ENCODE measurements at regions not wholly inside any gene's neighbourhood (a gene's known extent, or its start where the extent isn't known, plus 50 kb on each side); places are given as distances from the start of the nearest gene placed in this dataset.

DNA sequence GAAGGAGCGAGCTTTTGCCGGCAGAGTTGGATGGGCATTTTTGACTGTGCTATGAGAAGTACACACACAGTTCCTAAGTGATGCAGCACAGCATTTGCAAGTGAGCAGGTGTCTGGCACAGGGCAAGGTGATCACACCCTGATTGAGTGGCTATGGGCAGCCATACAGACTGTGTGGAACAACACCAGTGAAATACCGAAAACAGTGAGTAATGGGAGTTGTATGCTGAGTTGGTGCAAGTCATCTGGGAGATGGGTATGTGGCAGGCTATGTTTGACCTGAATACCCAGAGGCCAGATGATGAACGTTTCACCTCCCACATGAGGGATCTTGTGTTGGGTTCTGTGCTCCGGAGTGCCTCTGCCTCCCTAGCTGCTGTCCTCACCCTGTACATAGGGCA is 53.5 kb upstream of the TIPARP start:
- DNase-seq = peak; percentile 48

DNA sequence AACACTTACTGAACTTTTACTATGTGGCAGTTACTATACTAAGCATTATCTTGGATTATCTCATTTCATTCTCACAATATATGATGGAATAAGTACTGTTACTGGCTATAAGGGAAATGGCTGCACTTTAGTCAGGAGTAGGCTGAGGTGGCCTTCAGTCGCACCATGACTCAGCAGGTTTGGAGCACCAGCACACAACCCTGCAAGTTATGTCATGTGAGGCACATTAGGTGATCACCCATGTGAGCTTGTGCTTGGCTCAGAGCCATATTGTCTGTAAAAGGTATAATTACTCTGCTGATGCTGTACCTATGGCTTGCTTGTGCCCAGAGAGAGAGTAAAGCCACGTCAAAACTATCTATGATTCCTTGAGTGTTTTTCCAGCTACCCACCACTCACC is 54.1 kb upstream of the TIPARP start:
- DNase-seq = no peak

DNA sequence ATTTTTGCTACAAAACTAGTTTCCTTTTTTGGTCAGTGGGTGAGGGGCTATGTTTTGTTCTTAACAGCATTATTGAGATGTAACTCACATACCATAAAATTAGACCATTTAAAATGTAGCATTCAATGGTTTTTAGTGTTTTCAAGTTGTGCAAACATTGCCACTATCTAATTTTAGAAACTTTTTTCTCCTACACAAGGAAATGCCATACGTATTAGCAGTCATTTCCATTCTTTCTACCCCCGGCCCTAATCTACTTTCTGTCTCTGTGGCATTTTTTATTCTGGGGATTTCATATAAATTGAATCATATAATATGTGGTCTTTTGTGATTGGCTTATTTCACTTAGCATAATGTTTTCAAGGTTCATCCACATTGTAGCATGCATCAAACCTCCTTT is 55.0 kb upstream of the TIPARP start:
- peak; percentile 88 for DNase-seq

DNA sequence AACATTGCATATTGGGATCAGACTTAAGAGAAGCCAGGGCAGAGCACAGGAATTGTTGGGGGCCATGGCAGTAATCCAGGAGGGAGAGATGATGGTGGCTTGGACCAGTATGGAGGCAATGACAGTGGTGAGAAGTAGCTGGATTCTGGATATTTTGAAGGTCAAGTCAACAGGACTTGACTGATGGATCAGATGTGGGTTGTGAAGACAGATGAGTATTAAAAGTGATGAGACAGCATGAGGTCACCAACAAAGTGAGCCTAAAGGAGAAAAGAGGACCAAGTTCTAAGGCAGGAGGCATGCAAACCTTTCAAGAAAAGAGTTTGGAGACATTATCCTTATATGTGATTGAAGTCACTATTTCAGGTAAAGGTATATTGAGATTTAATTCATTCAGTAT is 56.6 kb upstream of the TIPARP start:
- DNase-seq = no peak

DNA sequence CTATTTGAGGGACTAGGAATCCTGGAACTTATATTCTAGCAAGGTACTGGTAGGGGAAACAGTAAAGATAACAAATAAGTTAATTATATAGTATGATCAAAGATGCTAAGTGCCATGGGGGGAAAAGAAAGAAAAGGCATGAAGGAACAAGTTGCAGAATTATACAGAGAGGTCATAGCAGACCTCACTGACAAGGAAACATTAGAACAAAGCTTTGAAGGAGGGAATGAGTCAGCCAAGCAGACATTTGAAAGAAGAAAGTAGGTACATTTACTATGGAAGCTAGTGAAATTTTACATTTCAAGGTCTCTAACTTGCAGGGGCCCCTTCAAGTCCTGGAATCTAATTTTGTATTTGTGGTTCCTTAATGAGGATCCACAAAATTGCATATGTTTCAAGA is 57.2 kb upstream of the TIPARP start:
- no peak for DNase-seq

DNA sequence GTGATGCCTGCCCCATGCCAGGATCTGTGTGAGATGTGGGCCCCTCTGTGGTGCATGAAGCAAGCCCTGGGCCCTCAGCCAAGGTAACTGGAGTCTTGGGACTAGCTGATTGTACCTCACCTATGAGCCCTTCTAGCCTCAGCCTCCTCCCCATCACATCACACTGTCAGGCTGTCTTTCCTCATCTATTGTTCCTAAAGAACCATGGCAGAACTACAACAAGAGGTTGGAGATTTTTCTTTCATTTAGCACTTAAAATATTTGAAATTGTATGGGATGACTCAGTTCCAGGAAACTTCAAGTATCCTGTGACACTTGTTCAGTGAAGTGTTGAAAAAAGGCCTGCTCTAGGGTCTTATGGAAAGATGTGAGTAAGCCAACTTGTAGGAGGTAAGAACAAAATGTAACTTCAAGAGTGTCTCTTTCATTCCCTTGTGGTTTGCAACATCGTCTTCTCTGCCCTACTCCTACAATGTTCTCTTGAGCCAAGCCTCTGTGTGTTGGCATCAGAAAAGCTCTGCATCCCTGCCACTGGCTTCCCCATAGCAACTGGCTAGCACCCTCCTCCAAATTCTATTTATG is 58.7 kb upstream of the TIPARP start:
- DNase-seq = peak; percentile 90

DNA sequence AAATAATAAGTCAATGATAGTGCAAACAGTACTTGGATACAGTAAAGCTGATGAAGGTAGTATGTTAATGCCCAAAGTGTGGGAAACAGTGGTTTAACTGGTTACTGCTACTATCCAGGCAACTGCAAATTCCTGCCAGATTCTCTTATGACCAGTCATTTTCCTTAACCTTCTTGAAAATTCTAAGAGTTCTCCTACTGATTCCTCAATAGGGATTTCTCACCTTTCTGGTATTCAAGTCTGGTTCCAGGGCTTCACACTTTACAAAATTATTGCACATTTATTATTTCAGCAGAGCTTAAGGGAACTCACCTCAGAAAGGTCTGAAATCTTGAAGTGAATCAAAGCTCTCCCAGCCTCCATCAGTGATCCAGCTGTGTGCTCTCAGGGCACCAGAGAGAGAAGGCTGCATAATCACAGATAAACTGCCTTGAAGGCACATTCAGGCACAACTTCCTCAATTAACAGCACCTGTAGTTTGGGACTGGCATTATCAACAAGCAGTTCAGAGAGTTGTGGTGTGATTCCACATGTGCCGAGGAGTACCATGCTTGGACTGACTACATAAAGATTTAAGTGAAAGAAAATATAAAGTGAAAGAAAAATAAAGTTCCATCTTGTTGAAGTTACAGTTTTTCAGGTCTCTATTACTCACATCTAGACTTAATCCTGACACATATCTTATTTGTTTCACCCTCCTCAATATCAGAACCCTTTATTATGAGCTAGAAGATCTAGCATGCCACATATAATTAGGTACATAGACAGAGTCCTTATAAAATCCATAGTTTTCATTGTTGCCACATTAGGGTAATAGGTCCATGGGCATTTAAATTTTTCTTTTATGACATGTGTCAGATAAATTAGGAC is 59.5 kb upstream of the TIPARP start:
- DNase-seq = peak; percentile 67

DNA sequence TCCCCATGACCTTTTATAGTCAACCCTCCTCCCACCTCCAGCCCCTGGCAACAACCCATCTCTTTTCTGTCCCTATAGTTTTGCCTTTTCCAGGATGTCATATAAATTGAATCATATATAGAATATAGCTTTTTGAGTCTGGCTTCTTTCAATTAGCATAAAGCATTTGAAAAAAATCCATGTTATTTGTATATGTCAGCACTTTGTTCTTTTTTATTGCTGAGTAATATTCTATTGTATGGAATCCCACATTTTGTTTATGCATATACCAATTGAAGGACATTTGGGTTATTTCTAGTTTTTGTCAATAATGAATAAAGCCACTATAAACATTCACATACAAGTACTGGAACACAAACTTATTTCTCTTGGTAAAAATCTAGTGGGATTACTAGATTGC is 58.0 kb upstream of the SSR3 start:
- no peak for DNase-seq

DNA sequence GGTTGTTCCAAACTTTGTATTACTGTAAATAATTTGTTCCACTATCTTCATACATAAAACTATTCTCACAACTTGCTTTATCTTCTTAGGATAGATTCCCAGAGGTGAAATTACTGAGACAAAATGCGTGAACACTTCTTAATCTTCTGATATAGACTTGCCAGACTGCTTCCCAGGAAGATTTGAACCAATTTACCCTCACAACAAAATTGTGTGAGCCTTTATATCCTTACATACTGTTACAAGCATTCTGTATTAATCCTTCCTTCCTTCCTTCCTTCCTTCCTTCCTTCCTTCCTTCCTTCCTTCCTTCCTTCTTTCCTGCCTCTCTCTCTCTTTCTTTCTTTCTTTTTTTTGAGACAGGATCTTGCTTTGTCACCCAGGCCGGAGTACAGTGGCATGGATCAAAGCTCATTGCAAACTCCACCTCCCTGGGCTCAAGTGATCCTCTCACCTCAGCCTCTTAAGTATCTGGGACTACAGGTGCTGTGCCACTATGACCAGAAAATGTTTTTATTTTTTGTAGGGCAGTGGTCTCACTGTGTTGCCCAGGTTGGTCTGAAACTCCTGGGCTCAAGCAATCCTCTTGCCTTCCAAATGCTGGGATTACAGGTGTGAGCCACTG is 57.1 kb upstream of the SSR3 start:
- no peak for DNase-seq

DNA sequence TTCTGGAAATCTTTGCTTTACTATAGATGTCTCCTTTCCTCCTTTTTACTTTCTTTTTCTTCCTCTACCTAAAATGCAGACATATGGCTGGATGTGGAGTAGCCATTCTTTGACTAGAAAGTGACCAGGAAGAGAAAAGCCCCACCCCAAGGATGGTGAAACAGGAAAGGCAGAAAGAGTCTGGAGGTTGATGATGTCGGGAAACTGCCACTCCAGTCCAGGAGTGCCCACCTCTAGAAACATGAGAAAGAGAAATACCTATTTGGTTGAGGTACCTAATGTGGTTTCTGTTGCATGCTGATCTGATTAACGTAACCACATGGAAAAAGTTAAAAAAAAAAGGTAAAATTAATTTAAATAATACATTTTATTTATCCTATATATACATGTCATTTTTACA is 55.2 kb upstream of the SSR3 start:
- DNase-seq = no peak

DNA sequence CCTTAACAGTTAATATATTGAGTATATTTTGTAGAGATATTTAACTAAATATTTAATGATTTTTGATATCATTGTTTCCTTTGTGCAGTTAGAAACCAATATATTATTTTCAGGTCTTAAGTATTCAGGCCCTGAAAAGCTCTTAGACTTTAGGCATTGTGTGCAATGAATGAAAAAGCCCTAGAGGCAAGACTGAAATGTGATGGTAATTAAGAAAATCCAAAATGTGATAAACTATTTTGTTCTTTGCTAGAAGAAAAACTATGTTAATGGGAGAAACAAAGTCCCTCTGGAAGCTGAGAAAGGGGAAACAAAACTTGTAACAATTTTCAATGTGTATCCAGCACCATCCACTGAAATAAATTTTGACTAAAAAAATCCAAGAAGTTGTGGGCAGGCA is 54.6 kb upstream of the SSR3 start:
- DNase-seq = no peak

DNA sequence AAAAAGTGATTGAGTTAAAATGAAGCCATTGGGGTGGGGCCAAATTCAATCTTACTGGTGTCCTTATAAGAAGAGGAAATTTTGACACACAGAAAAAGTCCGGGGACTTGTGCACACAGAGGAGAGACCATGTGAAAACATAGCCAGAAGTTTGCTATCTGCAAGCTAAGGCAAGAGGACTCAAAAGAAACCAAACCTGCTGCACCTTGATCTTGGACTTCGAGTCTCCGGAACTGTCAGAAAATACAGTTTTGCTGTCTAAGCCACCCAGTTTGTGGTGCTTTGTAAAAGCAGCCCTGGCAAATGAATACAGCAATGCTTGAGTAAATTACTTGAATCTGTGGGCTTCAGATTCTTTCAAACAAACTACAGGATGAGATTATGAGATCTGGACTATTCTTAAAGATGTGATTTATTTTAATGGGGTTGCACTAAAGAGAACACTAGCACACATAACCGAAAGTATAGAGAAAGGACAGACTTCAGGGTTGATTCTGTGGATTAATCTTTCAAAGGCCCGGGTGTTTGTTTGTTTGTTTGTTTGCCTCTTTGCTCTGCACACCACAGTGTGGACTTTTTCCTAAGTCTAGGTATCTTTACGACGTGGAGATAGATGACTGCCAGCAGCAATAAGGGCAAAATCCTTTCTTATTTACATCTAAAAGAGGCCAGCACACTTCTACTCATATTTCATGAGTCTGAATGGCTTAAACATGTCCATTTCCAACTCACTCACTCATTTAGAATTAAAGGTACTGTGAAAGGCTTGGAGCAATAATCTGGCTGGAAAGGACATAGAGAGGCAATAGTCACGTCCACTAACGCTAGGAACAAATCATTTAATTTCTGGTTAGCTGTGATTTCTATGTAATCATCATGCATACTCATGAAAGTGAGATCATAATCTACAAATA is 53.9 kb upstream of the SSR3 start:
- no peak for DNase-seq

DNA sequence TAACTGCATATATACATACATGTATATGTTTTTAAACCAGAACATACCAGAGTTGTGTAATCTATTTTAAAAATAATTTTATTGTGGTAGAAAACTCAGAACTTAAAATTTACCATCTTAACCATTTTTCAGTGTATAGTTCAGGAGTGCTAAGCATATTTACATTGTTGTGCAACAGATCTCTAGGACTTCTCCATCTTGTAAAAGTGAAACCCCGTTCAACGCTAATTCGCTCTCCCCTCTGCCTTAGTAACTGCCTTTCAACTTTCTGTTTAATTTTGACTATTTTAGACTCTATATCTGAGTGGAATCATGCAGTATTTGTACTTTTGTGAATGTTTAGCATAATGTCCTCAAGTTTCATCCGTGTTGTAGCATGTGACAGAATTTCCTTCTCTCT is 51.8 kb upstream of the SSR3 start:
- no peak for DNase-seq

DNA sequence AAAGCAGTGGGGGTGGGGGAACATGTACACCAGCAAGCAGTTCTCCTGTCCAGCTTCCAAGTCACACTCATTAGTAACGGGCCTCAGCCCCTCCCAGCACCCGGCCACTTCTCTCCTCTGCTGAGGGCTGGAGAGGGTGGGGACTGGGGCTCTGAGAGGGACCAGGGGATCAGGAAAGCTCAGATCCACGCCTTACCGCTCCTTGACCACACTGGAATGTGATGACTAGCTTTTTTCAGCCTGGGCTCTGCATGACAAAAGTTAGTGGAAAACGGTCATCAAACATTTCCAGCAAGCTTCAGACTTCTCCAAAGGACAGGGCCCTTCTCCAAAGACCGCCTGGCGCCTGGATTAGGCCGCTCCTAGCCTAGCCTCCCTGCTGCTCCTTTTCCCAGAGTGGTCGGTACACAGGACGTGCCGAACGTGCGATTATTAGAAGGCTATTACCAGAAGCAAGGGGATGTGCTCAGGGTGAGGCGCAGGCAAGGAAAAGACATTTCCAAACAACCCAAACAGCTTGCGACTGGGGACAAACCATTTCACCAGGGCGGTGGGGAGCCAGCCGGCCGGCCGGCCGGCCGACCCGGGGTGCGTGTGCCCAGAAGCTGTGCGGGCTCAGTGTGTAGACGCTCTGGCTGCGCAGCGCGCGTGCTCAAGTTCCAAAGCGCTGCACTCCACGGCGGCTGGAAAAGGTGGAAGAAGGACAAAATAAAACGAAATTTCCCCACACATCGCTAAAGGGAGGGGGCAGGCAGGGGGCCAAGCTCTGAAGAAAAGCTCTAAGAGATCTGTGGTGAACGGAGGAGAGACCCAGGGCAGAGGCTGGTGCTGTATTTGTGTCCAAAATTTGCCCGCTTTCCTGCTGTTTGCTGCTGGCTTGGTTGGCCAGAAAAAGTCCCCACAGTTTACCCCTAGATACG is 51.0 kb upstream of the SSR3 start:
- DNase-seq = peak; percentile 89

DNA sequence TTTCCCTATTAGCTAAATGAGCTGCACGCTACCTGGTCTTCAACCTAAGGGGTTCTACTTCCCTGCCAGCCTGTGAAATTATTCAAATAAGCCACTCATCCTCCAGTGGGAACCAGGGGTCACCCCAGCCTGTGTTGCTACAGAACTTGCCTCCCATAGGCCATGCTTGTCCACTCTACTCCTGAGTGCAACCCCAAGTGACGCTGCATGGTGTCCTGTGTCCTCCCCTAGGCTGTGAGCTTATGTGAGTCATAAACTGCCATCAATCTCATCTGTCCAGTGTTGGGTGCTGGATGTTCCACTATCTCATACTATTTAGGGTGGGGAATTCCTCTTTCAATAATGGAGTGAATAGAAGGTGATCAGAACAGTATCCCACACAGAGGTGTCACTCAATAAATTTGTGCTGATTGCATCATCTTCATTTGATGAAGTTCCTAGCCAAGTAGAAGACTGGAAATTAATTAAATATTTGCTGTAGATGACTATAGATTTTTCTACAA is 49.8 kb upstream of the SSR3 start:
- no peak for DNase-seq
